GM19238 (cell line): ENCODE measurements at regions not wholly inside any gene's neighbourhood (a gene's known extent, or its start where the extent isn't known, plus 50 kb on each side); places are given as distances from the start of the nearest gene placed in this dataset.
"Not testable (repeated sequence)": the region's sequence is repeated elsewhere in the genome, so short reads cannot be mapped to it uniquely, and the experiment has no call there.

Experiments used
- DNase-seq: peaks from one replicate; pipeline ENCODE4 v3.0.0; 2011; ENCODE audit warnings: low spot score; ENCODE audit not compliant: insufficient read length

DNA sequence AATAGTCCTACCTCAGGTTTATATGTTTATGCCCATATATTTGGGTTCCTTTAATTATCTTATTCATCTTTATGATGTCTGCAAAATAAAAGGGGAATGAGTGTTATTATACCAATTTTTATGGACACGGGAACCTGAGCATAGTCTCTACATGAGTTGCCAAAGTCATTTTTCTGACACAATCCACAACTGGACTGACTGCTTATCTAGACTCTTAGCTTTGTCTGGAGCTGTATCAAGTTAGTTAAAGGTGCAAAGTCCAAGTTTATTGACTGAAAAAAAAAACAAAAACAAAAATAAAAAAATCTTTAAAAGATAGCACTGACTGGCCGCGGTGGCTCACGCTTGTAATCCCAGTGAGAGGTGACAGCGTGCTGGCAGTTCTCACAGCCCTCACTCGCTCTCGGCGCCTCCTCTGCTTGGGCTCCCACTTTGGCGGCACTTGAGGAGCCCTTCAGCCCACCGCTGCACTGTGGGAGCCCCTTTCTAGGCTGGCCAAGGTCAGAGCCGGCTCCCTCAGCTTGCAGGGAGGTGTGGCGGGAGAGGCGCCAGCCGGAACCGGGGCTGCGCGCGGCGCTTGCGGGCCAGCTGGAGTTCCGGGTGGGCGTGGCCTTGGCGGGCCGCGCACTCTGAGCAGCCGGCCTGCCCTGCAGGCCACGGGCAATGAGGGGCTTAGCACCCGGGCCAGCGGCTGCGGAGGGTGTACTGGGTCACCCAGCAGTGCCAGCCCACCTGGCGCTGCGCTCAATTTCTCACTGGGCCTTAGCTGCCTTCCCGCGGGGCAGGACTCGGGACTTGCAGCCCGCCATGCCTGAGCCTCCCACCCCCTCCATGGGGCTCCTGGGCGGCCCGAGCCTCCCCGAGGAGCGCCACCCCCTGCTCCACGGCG lies 116.6 kb upstream of the MBNL1 start:
- DNase-seq, result not testable (repeated sequence)

DNA sequence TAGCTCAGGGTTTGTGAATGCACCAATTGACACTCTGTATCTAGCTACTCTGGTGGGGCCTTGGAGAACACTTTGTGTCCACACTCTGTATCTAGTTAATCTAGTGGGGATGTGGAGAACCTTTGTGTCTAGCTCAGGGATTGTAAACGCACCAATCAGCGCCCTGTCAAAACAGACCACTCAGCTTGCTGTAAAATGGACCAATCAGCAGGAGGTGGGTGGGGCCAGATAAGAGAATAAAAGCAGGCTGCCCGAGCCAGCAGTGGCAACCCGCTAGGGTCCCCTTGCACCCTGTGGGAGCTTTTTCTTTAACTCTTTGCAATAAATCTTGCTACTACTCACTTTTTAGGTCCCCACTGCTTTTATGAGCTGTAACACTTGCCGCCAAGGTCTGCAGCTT lies 115.6 kb upstream of the MBNL1 start:
- DNase-seq, result not testable (repeated sequence)

DNA sequence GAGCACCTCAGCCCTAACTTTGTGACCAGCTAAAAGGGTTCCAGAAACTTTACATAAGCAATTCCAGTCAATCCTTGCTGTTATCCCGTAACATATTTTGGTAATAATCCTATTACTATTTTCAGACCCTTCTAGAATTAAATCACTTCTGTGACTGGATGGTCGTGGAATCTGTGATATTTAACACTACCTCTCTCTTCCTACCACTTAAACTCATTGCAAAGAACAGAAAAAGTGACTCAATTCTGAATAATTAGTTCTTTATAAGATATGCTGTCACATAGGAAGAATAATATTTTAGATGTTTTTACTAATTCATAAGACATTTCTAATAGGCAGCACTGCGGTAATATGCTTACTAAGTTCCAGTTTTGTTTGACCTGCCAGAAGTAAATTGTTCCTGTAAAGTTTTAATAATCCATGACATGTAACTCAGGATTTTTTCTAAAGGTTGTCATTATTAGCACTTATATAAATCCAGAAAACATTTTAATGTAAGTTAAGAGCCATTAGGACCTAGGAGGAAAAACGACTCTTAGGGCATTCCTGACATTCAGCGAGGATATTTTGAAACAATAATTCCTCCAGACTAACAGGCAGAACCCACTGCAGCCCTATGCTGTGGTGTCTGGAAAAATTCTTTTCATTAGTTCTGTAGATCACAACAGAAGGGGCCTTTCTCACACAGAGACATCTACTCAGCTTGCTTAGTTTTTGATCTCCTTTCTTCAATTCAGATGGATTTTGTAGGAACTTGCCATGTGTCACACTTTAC lies 113.3 kb upstream of the MBNL1 start:
- DNase-seq, result no peak

DNA sequence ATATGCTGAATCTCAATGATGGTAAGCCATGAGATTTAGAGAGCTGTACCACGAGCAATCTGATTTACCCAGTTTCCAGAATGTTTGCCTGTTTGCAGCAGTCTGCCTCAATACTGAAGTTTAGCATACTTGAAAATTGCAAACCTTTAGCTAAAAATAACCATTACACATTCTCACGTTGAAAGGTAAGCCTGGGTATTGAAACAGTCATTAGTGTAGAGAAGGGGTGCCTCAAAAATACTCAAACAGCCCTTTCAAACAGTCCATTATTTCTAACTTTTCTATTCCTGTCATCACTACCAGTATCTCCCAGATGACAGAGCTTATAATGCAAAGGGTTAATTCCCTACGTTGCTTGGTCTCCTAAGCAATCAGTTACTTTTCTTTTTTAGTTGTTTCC lies 111.8 kb upstream of the MBNL1 start:
- DNase-seq, result no peak

DNA sequence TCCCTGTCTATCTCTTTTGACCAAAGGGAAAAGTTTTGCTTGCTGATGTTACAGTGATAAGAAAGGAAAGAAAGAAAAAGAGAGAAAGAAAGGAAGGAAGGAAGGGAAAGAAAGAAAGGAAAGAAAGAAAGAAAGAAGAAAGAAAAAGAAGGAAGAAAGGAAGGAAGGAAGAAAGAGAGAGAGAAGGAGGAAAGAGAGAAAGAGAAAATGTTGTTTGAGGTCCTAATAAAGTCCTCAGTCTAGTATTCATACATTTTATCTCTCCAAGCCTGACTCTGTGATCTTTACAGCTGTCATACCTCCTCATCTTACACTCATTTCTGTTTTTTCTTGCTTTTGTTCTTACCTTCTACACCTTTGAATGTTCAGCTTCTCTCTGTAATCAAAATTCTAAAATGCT lies 111.4 kb upstream of the MBNL1 start:
- no peak for DNase-seq

DNA sequence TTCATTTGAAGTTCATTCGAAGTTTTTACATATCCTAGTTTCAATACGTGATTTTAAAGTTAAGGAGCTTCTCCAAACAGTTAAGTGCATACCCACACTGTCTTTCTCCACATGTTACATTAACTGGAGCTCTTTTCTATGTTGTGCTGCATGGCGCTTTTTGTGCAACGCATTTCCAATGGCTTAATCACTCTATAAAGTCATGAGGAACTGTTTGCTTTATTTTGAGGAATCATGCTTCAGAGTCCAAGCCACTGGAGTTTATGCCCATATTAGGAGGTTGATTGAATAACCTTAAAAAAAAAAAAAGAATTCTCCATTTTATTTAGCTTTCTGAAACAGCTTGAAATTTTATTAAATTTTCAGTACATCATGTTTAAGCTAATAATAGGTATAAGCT lies 109.4 kb upstream of the MBNL1 start:
- DNase-seq, result no peak

DNA sequence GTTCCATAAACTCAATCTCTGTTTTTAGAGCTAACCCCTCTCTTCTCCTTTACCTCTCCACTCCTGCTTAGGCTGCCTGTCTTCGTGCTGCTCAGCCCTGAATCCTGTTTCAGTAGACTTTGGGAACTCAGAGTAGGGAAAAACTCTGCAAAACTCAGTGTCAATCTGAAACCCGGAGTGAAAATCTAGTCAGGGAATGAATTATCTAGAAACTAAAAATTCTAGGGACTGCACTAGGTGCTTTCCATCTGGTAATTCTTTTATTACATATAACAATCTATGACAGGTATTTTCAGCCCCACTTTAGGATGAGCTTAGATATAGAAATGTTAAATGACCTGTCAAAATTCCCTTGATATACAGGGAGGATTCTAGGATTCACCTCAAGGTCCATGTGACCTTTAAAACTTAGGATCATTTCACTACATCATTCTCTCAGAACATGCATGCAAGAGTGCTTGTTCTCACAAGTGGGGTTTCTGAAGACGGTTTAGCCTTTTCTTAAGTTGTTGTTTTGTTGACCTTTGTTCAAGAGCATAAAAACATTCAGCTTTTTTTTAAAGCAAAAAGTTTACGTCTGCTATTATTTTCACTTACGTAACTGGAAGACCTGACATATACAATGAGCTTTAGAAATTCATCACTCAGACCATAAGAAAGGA lies 108.2 kb upstream of the MBNL1 start:
- DNase-seq, result no peak

DNA sequence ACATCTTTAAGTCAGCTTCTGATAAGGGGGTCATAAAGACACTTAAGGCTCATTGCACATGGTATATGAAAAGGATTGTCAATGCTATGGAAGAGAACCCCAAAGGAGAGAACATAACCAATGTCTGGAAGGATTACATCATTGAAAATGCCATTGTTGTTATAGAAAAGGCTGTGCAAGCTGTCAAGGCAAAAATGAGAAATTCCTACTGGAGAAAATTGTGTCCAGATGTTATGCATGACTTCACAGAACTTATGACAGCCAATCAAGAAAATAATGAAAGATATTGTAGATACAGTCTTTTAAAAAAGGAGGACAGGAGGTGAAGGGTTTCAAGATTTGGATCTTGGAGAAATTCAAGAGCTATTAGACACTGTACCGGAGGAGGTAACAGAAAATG lies 96.3 kb upstream of the MBNL1 start:
- DNase-seq, result no peak

DNA sequence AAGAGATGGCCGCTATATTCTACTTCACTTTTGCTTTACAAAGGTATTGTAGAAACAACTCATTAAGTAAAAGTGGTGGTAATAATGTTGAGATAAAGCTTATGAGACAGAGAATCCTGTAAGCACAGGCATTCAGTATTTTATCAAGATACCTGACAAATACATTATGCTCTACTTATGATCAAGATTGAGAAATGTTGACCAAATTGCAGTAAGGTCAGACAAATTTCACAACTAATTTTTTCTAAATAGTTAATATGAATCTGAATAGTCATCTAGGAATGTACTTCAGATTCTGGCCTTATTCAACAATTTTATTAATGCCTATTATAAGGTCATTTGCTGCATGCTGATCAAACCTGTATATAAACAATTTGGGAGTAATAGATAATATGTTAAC lies 95.1 kb upstream of the MBNL1 start:
- DNase-seq, result no peak

DNA sequence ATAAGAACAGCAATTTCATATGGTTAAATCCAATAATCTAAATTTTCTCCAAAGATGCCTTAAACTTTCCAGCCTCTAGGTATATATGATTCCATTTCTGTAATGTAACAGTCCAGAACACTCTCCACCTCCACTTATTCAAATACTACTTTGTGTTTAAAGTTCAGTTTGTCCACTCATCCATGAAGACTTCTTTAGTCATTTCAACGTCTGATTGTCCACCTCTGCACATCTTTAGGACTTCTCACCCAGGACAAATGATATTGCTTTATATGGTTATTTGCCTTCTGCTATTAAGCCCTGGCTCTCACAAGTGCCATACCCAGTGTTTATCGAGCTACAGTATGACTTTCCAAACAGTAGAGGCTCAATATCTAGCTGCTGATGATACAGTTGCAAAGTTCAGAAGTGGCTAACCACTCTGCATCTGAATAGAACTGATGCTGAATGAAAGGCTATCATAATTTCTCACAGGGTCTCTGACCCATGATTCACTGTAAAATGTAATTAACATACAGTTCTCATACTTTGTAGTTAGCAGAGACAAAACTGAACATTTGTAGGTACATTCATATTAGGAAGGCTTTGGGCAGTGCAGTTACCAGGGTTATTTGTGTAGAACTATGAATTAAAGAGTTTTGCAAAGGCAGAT lies 93.7 kb upstream of the MBNL1 start:
- DNase-seq, result no peak

DNA sequence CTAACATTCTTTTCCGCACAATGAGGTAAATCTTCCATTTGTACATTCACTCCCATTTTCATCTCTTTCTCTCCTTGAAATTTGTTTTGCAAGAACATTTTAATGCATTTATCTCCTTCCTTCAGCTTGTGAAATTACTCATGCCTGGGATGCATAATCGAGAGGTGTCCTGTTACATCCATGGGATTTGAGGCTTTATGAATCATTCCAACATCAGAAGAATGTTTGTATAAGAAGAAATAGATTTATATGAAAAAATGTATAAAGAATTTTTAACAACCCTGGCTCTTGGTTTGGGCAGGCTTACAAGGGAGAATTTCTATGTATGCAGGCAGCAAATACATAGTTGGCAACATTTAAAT lies 93.2 kb upstream of the MBNL1 start:
- DNase-seq, result no peak

DNA sequence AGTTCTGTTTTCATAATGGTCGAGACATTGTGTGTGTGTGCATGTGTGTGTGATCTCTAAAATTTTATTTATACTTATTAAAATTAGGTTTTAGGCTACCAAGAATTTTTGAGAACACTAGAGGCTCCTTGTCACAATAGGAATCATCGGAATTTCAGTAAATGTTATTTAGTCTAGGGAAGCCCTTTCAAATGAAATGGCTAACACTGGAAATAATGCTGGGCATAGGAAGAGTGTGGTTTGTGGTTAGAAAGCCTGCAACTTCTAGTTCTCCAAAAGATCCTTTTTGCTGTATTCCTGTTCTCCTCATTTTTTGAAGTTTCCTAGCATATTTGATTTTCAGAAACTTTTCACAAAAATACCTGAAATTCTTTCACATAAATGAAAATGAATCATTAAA lies 92.5 kb upstream of the MBNL1 start:
- DNase-seq, result no peak

DNA sequence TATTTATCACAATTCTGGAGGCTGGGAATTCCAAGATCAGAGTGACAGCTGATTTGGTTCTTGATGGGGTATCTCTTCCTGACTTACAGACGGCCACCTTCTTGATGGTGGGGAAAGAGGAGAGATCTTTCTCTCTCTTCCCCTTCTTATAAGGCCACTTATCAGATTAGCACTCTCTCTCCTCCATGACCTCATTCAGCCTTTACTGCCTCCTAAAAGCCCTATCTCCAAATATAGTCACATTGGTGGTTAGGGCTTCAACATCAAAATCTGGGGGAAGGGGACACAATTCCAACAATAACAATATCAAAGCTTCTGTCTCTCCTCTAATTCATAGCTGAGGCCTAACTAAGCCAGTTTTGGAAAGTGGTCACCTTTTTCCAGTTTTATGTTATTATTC lies 91.7 kb upstream of the MBNL1 start:
- DNase-seq, result no peak

DNA sequence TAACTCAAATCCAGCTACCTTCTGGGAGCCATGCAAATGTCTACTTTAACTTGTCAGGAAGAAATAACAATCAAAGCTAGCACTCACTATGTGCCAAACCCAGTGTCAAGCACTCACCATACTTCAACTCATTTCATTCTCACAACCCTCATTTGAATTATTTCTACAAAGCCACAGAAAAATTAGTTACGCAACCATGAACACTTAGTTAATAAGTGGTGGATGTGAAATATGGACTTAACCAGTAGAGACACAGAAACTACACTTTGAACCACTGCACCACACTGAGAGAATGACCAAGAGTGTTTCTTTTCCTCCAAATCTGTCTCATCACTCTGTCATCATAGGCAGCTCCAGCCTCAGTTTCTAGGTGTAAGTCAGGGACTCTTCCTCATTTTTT lies 91.0 kb upstream of the MBNL1 start:
- DNase-seq, result no peak

DNA sequence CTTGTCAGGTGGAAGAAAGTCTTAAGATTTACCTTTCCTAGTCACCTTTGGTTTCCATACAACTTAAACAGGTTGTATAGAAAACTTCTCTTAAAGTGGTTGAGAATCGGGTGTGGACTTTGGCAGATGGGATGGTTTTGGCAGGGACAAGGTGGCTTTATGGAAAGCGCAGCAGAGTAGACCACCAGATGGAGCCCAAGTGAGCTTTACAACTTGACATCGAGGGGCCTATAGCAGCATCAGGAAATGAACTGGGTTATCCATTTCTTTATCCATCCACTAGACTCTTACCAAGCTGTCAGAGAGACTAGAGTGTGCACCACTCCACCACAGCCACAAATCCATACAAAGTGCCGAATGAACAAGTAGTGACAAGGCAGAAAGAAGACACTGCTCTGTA lies 85.3 kb upstream of the MBNL1 start:
- no peak for DNase-seq

DNA sequence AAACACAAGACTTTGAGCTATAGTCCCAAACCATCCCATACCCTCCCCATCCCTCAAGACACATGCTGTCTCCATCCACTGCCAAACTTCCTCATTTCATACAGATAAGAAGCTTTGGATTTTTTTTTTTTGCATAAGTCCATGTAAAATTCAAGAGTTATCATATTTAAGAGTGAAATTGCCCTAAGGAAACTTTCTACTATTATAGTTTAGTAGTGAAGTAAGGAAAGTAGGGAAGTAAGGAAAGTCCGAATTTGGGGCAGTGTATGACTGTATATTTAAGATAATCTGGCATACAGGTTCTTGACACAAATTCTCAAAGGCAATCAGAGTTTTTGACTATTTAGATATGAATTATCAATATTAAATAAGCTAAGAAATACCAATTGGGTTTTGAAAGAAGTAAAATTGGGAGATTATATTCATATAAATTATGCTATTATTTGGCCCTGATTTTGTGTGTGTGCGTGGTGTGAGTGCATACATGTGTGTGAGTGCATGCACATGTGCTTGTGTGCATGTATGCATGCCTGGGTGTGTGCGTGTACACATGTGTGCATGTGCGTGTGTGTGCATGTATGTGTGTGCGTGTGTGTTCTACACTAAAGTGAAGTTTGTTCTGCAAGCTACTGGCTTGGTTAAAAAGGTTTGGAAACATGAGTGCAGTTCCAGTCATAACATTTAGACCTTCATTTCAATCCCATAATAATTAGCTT lies 83.6 kb upstream of the MBNL1 start:
- DNase-seq, result no peak

DNA sequence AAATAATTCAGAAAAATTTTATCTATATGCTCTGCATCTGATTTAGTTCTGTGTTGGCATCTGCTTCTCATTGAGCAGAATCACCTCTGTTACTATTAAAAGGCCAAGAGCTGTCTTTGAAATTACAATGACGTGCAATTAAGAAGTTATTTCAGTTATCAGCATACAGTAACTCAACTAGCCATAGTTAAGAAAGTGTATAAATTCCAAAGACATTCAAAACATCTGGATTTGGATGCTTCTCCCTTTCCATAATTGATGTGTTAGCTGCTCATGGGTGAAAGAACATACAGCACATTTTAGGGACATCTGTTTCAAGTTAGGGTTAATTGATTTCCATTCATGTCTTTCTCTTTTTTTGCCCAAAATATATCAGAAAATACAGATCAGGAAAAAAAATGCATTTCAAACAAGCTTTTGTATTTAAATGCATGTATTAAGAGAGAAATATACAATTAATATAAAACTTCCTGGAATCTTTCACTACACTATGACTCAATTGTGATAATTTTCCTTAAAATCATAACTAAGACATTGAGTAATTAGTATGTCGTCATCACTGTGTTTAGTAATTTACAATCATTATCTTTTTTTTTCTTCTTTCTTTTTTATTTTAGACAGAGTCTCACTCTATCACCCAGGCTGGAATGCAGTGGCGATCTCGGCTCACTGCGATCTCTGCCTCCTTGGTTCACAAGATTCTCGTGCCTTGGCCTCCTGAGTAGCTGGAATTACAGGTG lies 82.7 kb upstream of the MBNL1 start:
- no peak for DNase-seq

DNA sequence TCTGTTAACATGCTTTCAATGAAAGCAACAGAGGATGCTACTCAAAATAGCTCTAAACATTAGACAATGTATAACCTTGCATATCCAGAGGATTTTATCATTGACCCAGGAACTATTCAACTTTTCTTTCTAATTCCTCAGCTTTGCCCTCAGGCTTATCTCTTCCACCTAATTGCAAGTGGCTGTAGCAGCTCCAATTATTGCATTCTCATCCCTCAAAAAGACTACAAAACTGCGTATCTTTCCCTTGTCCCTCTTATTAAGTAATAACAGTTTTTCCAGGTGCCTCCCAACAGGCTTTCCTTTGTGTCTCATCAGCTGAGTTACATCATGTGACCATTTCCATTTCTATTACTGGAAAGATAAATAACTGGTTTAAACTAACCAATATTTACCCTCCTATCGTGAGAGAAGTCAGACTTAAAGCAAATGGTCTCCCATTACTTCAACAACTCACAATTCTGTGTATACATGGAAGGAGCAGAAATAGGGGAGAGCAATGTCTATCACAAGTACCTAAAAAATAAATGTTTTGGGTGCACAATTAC lies 78.0 kb upstream of the MBNL1 start:
- DNase-seq, result no peak

DNA sequence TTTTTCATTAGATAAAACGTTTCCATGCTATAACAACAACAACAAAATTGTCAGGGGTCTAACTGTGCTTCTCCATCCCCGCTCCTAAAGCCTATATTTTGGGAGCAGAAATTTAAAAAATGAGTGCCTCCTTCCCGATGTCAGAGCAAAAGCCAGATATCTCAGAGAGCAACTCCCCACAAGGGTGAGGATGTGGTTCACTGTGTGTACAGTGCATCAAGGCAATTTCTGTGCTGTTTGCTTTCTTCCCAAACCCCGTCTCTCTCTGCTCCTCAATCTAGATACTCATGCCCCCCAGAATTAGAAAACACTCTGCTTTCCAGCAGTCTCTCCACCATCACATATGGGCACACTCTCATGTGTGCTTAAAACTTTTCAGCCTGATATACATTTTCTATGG lies 76.7 kb upstream of the MBNL1 start:
- DNase-seq, result no peak
